ENCODE measurements at regions not wholly inside any gene's neighbourhood (a gene's known extent, or its start where the extent isn't known, plus 50 kb on each side); places are given as distances from the start of the nearest gene placed in this dataset.

DNA sequence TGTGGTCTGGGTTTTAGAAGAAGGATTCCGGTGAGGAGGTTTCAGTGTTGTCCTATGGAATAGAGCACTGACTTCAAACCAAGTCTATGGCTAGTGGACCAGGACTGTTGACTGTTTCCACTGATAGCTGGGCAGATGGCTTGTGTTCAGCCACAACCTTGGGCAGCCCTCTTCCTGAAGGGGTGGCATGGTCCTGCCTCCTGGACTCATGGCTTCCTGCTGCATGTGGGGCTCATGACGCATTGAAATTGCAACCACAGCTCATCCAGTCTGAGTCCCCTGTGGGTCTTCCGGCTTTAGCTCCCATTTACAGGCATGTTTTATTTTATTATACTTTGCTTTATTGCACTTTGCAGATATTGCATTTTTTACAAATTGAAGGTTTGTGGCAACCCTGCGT, 105.0 kb downstream of the B3GNT2 start:
- H3K27me3 ChIP-seq, result no peaks in the 10 kb centered on the region
- H3K9me3 ChIP-seq, result no peaks in the 10 kb centered on the region
- 85 to 94% (median 88%) methylated on average over 4 of the region's 4 CpGs for WGBS, 4 donors
- H3K4me3 ChIP-seq, result no peak overlapping the region
- ATAC-seq (no peak), DNase-seq (no peak)
- H3K36me3 ChIP-seq, result no peaks in the 10 kb centered on the region
- no peak for TF ChIP-seq POLR2A (IDR thresholded peaks at IDR 0.05)
- TF ChIP-seq, protein P1, sequence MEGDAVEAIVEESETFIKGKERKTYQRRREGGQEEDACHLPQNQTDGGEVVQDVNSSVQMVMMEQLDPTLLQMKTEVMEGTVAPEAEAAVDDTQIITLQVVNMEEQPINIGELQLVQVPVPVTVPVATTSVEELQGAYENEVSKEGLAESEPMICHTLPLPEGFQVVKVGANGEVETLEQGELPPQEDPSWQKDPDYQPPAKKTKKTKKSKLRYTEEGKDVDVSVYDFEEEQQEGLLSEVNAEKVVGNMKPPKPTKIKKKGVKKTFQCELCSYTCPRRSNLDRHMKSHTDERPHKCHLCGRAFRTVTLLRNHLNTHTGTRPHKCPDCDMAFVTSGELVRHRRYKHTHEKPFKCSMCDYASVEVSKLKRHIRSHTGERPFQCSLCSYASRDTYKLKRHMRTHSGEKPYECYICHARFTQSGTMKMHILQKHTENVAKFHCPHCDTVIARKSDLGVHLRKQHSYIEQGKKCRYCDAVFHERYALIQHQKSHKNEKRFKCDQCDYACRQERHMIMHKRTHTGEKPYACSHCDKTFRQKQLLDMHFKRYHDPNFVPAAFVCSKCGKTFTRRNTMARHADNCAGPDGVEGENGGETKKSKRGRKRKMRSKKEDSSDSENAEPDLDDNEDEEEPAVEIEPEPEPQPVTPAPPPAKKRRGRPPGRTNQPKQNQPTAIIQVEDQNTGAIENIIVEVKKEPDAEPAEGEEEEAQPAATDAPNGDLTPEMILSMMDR (IDR thresholded peaks at IDR 0.05), result no peak
- intact Hi-C loops (cut with DNase I), result loop anchor here in 3 of 10 donors (10.0 kb wide), 2 partner anchors 104 to 106 kb away; partner anchors contain the start of gene B3GNT2 (in 2 of the 3)
- H3K27ac ChIP-seq, result no peak overlapping the region
- peaks cover 0 to 39% (median 16%) of the 10 kb centered on the region in 12 donors for H3K4me1 ChIP-seq

DNA sequence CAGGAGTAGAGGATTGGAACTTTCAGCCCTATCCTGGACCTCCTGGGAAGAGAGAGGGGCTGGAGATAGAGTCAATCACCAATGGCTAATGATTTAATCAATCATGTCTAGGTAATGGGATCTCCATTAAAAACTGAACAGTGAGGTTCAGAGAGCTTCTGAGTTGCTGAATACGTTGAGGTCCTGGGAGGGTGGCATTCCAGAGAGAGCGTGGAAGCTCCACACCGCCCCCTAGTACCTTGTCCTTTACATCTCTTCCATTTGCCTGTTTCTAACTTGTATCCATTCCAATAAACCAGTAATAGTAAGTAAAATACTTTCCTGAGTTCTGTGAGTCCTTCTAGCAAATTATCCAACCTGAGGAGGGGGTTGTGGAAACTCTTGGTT, 101.7 kb downstream of the B3GNT2 start:
- H3K4me1 ChIP-seq, result peaks cover 4 to 31% (median 18%) of the 10 kb centered on the region in 12 donors
- WGBS, 4 donors, result 73 to 89% (median 83%) methylated on average over 3 of the region's 3 CpGs
- H3K27ac ChIP-seq, result no peak overlapping the region
- DNase-seq (no peak), ATAC-seq (no peak)
- no peaks in the 10 kb centered on the region for H3K27me3 ChIP-seq
- intact Hi-C loops (cut with DNase I), result loop anchor here in 2 of 10 donors (5.0 to 10.0 kb wide), 3 partner anchors 93 to 373 kb away; no protein-coding TSS in a partner anchor
- H3K4me3 ChIP-seq, result no peak overlapping the region
- H3K9me3 ChIP-seq, result no peaks in the 10 kb centered on the region
- no peaks in the 10 kb centered on the region for H3K36me3 ChIP-seq
- TF ChIP-seq, protein P1 (IDR thresholded peaks at IDR 0.05), result peak in 1 of 12 donors; percentile 16
- TF ChIP-seq POLR2A (IDR thresholded peaks at IDR 0.05), result no peak

DNA sequence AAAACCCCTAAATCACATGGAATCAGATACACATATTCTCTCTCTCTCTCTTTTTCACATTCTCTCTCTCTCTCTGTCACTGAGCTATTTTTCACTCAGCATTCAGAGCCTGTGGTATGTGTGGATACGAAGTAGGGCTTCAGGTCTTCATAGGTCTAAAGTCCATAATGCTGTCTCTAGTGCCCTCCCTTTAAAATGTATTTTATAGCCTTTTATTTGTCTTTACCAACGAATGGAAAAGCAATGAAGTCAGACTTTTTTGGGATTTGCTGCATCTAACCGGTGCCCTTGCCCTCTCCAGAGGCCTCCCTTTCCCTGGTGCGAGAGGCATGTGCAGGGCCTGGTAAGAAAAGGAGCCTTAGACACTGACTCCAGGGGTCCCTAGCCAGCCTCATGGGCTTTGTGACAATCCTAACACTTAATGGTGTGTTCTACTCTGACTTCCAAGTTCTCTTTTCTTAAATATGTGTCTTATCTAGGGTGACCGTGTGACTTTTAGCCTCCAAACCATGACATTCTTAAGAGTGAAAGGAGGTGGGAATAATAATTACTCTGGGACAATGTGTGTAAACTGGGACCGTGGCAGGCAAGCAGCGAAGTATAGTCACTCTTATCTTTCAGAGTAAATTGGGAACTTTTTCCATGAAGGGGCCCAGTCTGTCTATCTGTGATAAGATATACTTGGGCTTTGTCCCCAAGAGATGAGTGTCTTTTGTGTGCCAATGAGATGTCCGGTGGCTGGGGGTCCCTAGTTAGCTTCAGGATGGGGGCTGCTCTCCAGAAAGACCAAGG, 101.1 kb downstream of the B3GNT2 start:
- H3K4me3 ChIP-seq, result no peak overlapping the region
- ATAC-seq, result no peak
- no peaks in the 10 kb centered on the region for H3K36me3 ChIP-seq
- no peaks in the 10 kb centered on the region for H3K27me3 ChIP-seq
- TF ChIP-seq, protein P1 (IDR thresholded peaks at IDR 0.05), result no peak
- TF ChIP-seq POLR2A (IDR thresholded peaks at IDR 0.05), result no peak
- peaks cover 4 to 37% (median 23%) of the 10 kb centered on the region in 12 donors for H3K4me1 ChIP-seq
- no peak for DNase-seq
- H3K9me3 ChIP-seq, result no peaks in the 10 kb centered on the region
- intact Hi-C loops (cut with DNase I), result loop anchor here in 2 of 10 donors (5.0 to 10.0 kb wide), 3 partner anchors 92 to 372 kb away; no protein-coding TSS in a partner anchor
- H3K27ac ChIP-seq, result no peak overlapping the region
- 73 to 86% (median 79%) methylated on average over 8 of the region's 8 CpGs for WGBS, 4 donors

DNA sequence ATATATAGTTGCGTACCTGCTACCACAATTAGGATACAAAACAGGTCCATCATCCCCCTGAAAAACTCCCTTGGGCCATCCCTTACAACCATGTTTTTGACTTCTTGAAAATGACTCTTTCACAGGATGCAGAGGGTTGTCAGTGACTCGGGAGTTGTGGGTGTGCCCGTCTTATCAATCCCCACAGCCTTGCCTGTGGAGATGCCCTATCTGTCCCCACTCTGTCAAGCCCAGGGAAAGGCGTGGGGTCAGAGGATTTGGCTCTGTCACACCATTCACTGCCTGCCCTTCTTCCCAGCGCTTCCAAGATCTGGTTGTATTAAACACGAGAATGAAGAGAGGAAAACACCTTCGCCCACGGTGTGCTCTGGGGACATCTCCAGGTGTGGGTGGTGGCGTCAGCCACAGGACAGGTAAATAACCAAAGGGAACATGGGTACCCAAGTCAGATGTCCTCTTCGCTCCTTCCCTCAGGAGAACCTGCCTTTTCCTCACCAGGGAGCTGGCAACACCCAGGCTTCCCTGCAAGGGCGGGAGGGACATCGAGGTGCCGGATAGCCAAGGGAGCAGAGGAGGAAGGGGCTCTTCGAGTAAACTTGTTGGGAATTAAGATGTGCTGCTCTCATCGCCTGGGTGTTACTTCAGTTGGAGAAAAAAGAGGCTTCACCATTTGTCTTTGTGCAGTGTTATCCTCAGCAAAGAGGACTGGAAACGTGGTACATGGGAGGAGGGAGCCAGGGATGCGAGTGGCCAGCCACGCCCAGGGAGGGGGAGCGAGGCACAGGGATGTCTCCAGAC, 100.3 kb downstream of the B3GNT2 start:
- Histone ChIP-seq H3K36me3 (no peaks in the 10 kb centered on the region), H3K4me3 (no peak overlapping the region), H3K27ac (no peak overlapping the region), H3K9me3 (no peaks in the 10 kb centered on the region), H3K4me1 (peaks cover 4 to 45% (median 27%) of the 10 kb centered on the region in 12 donors), H3K27me3 (no peaks in the 10 kb centered on the region)
- WGBS, 4 donors, result 88 to 93% (median 93%) methylated on average over 19 of the region's 19 CpGs
- ATAC-seq (no peak), DNase-seq (no peak)
- TF ChIP-seq, protein P1 (IDR thresholded peaks at IDR 0.05), result no peak
- TF ChIP-seq POLR2A (IDR thresholded peaks at IDR 0.05), result no peak
- intact Hi-C loops (cut with DNase I), result loop anchor here in 2 of 10 donors (5.0 to 10.0 kb wide), 3 partner anchors 91 to 371 kb away; no protein-coding TSS in a partner anchor
